K562 (cell line): ENCODE measurements at regions not wholly inside any gene's neighbourhood (a gene's known extent, or its start where the extent isn't known, plus 50 kb on each side); places are given as distances from the start of the nearest gene placed in this dataset.

ENCODE experiments used
- BDP1 ChIP-seq: IDR thresholded peaks from 3 replicates; pipeline ENCODE4 v1.6.1; 2011; ENCODE audit not compliant: insufficient read length, insufficient read depth
- CTCF ChIP-seq, 3 experiments: IDR thresholded peaks in 2 of 3; conservative IDR thresholded peaks in 1 of 3; 2 replicates each; pipeline ENCODE4 v1.5.1; 2011 to 2012; ENCODE audit warnings: low read length in 3 of 3, mild to moderate bottlenecking in 3 of 3, control low read depth in 2 of 3, improper control_type of control experiment in 1 of 3, inconsistent platforms in 1 of 3, low read depth in 1 of 3, mixed read lengths in 1 of 3, moderate library complexity in 1 of 3; ENCODE audit not compliant: insufficient read depth in 2 of 3
- ETS1 ChIP-seq: conservative IDR thresholded peaks from 2 replicates; pipeline ENCODE4 v1.6.1; 2011; ENCODE audit warnings: low read depth, mild to moderate bottlenecking, low read length; ENCODE audit not compliant: control insufficient read depth
- FOXA1 ChIP-seq: fragments of 450-650 bp; IDR thresholded peaks from 2 replicates; pipeline ENCODE4 v1.6.1; 2016; ENCODE audit warnings: mild to moderate bottlenecking, borderline replicate concordance
- FOXK1 ChIP-seq: sonication (generic); formaldehyde crosslinking; IDR thresholded peaks from 2 replicates; pipeline ENCODE4 v1.8.0; 2022; ENCODE audit warnings: missing genetic modification reagents, mild to moderate bottlenecking, borderline replicate concordance
- GATA2 ChIP-seq: sonication (generic); formaldehyde crosslinking; IDR thresholded peaks from 2 replicates; pipeline ENCODE4 v1.4.0; 2020; ENCODE audit warnings: mild to moderate bottlenecking, missing genetic modification reagents
- HDAC6 ChIP-seq: IDR thresholded peaks from 2 replicates; pipeline ENCODE4 v1.6.1; 2012; ENCODE audit warnings: low read depth, mild to moderate bottlenecking, control low read depth, inconsistent platforms, low read length, moderate library complexity
- POLR2A ChIP-seq: fragments of 450-650 bp; conservative IDR thresholded peaks from 2 replicates; pipeline ENCODE4 v1.6.1; 2016
- RBM14 ChIP-seq: fragments of 200-400 bp; formaldehyde crosslinking; IDR thresholded peaks from 2 replicates; pipeline ENCODE4 v1.6.1; 2018; ENCODE audit warnings: low read depth, mild to moderate bottlenecking, low read length, moderate library complexity, borderline replicate concordance; ENCODE audit not compliant: insufficient read depth
- TBP ChIP-seq: optimal IDR thresholded peaks from 2 replicates; pipeline ENCODE3; 2011; ENCODE audit warnings: low read depth, low read length, improper control_type of control experiment
- ZNF224 ChIP-seq: sonication (generic); formaldehyde crosslinking; IDR thresholded peaks from 2 replicates; pipeline ENCODE4 v1.8.0; 2022; ENCODE audit warnings: mild to moderate bottlenecking, missing genetic modification reagents
- ZNF512 ChIP-seq: IDR thresholded peaks from 2 replicates; pipeline ENCODE4 v1.6.1; 2016; ENCODE audit warnings: missing genetic modification characterization, missing compliant biosample characterization
- ZNF79 ChIP-seq: fragments of 250-450 bp; sonication (Bioruptor Pico); IDR thresholded peaks from 2 replicates; pipeline ENCODE4 v1.4.0; 2020; ENCODE audit warnings: low read depth, mild to moderate bottlenecking, moderate library complexity
- ZZZ3 ChIP-seq: fragments of 450-650 bp; IDR thresholded peaks from 2 replicates; pipeline ENCODE4 v1.6.1; 2016; ENCODE audit warnings: antibody characterized with exemption, mild to moderate bottlenecking, moderate library complexity

- TF ChIP-seq FOXA1 = no peak
- TF ChIP-seq CTCF (IDR thresholded peaks at IDR 0.05 in 2 of 3, conservative IDR thresholded peaks at IDR 0.05 in 1 of 3; ENCODE audit: insufficient read depth in 2 of 3, low read depth in 1 of 3, low read length in 3 of 3) = no peak
- no peak for TF ChIP-seq TBP
- TF ChIP-seq BDP1 = no peak
- no peak for TF ChIP-seq HDAC6
- no peak for TF ChIP-seq FOXK1 (CRISPR knock-in tag)
- no peak for TF ChIP-seq RBM14
- TF ChIP-seq GATA2 (CRISPR knock-in tag) = no peak
- TF ChIP-seq POLR2A = no peak
- TF ChIP-seq ZNF224 (CRISPR knock-in tag) = no peak
- no peak for TF ChIP-seq ZZZ3
- TF ChIP-seq ZNF512 (tag) = no peak
- TF ChIP-seq ZNF79 (CRISPR knock-in tag) = no peak
- TF ChIP-seq ETS1 = no peak
Measured at GRCh38 chr7:29619848-29620555, 56.4 kb downstream of the PRR15 start.
